ENCODE measurements at regions not wholly inside any gene's neighbourhood (a gene's known extent, or its start where the extent isn't known, plus 50 kb on each side); places are given as distances from the start of the nearest gene placed in this dataset.

DNA sequence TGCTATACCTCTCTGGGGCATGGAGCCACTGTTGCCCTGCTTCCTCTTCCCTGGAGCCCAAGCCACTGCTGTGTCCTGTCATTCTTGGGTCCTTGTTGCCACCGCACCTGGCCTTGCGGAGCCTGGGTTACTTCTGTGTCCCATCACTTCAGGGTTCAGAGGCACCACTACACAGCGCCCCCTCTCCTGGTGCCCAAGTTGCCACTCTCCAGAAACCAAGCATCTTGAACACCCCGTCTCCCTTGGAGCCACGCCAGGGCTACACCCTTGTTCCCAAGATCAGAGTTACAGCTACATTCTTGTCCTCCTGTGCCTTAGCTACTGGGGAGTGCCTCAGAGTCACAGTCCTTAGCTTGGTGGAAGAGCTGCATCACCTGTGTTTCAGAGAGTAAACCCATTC is 147.2 kb upstream of the CD180 start:
- intact Hi-C loops (cut with DNase I), result no loop called here
- Histone ChIP-seq H3K4me1 (ENCODE audit: control insufficient read depth in 2 of 3, insufficient read depth in 2 of 3, low read depth in 1 of 3, low read length in 3 of 3) (no peaks in the 10 kb centered on the region), H3K4me3 (ENCODE audit: low read length in 3 of 3) (no peak overlapping the region), H3K27me3 (ENCODE audit: control insufficient read depth, insufficient read depth, low read length) (no peaks in the 10 kb centered on the region), H3K27ac (ENCODE audit: low read depth in 2 of 2, low read length in 2 of 2) (no peak overlapping the region), H3K9ac (ENCODE audit: low read length in 3 of 3) (no peak overlapping the region), H3K9me3 (ENCODE audit: control insufficient read depth in 2 of 3, insufficient read depth in 1 of 3, low read length in 3 of 3) (peaks cover 0 to 4% (median 0%) of the 10 kb centered on the region in 3 donors), H3K36me3 (ENCODE audit: control insufficient read depth in 2 of 3, insufficient read depth in 3 of 3, low read length in 3 of 3) (no peaks in the 10 kb centered on the region)
- TF ChIP-seq, protein P1, sequence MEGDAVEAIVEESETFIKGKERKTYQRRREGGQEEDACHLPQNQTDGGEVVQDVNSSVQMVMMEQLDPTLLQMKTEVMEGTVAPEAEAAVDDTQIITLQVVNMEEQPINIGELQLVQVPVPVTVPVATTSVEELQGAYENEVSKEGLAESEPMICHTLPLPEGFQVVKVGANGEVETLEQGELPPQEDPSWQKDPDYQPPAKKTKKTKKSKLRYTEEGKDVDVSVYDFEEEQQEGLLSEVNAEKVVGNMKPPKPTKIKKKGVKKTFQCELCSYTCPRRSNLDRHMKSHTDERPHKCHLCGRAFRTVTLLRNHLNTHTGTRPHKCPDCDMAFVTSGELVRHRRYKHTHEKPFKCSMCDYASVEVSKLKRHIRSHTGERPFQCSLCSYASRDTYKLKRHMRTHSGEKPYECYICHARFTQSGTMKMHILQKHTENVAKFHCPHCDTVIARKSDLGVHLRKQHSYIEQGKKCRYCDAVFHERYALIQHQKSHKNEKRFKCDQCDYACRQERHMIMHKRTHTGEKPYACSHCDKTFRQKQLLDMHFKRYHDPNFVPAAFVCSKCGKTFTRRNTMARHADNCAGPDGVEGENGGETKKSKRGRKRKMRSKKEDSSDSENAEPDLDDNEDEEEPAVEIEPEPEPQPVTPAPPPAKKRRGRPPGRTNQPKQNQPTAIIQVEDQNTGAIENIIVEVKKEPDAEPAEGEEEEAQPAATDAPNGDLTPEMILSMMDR (IDR thresholded peaks at IDR 0.05; ENCODE audit: borderline replicate concordance, extremely low read depth, insufficient read depth), result no peak
- FAIRE-seq (no peak), DNase-seq (peak in 1 of 5 donors; percentile 39)

DNA sequence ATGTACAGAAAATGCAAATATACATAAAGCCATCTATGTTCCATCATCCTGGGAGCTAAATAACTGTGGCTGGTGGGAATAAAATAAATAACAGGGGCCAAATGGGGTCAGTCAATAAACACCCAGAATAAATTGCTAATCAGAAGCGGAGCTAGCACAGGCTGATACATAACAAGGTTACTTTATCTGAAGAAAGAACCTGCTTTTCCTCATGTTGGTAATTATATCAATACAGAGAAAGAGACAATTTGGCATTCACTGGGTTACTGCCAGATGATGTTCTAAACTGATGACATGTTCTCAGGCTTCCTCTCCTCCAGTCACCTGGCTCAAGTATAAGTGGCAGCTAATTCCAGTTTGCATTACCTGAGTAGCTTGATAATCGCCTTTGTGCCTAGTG is 144.9 kb upstream of the CD180 start:
- intact Hi-C loops (cut with DNase I), result no loop called here
- DNase-seq (no peak), FAIRE-seq (no peak)
- H3K27ac ChIP-seq (ENCODE audit: low read depth in 2 of 2, low read length in 2 of 2), result no peak overlapping the region
- H3K36me3 ChIP-seq (ENCODE audit: control insufficient read depth in 2 of 3, insufficient read depth in 3 of 3, low read length in 3 of 3), result no peaks in the 10 kb centered on the region
- H3K9me3 ChIP-seq (ENCODE audit: control insufficient read depth in 2 of 3, insufficient read depth in 1 of 3, low read length in 3 of 3), result peaks cover 0 to 4% (median 0%) of the 10 kb centered on the region in 3 donors
- H3K27me3 ChIP-seq (ENCODE audit: control insufficient read depth, insufficient read depth, low read length), result no peaks in the 10 kb centered on the region
- H3K9ac ChIP-seq (ENCODE audit: low read length in 3 of 3), result no peak overlapping the region
- H3K4me1 ChIP-seq (ENCODE audit: control insufficient read depth in 2 of 3, insufficient read depth in 2 of 3, low read depth in 1 of 3, low read length in 3 of 3), result no peaks in the 10 kb centered on the region
- no peak overlapping the region for H3K4me3 ChIP-seq (ENCODE audit: low read length in 3 of 3)
- TF ChIP-seq, protein P1 (IDR thresholded peaks at IDR 0.05; ENCODE audit: borderline replicate concordance, extremely low read depth, insufficient read depth), result no peak

DNA sequence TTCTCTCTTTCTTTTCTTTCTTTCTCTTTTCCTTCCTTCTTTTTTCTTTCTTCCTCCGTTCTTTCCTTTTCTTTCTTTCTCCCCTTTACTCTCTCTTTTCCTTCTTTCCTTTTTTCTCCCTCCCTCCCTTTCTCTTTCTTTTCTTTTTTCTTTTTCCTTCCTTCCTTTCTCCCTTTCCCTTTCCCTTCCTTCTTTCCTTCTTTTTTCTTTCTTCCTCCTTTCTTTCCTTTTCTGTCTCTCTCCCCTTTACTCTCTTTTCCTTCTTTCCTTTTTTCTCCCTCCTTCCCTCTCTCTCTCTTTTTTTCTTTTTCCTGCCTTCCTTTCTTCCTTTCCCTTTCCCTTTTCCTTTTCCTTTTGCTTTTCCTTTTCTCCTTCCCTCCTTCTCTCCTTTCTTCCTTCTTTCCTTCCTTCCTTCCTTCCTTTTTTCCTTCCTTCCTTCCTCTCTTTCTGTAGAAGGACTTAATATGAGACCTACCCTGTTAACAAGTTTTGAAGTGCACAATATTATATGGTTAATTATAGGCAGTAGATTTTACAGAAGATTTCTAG is 142.7 kb upstream of the CD180 start:
- H3K9me3 ChIP-seq (ENCODE audit: control insufficient read depth in 2 of 3, insufficient read depth in 1 of 3, low read length in 3 of 3), result no peaks in the 10 kb centered on the region
- no peak for DNase-seq
- H3K9ac ChIP-seq (ENCODE audit: low read length in 3 of 3), result no peak overlapping the region
- no peaks in the 10 kb centered on the region for H3K4me1 ChIP-seq (ENCODE audit: control insufficient read depth in 2 of 3, insufficient read depth in 2 of 3, low read depth in 1 of 3, low read length in 3 of 3)
- no peak for FAIRE-seq
- H3K27ac ChIP-seq (ENCODE audit: low read depth in 2 of 2, low read length in 2 of 2), result no peak overlapping the region
- TF ChIP-seq, protein P1 (IDR thresholded peaks at IDR 0.05; ENCODE audit: borderline replicate concordance, extremely low read depth, insufficient read depth), result no peak
- intact Hi-C loops (cut with DNase I), result no loop called here
- H3K27me3 ChIP-seq (ENCODE audit: control insufficient read depth, insufficient read depth, low read length), result no peaks in the 10 kb centered on the region
- no peaks in the 10 kb centered on the region for H3K36me3 ChIP-seq (ENCODE audit: control insufficient read depth in 2 of 3, insufficient read depth in 3 of 3, low read length in 3 of 3)
- no peak overlapping the region for H3K4me3 ChIP-seq (ENCODE audit: low read length in 3 of 3)

DNA sequence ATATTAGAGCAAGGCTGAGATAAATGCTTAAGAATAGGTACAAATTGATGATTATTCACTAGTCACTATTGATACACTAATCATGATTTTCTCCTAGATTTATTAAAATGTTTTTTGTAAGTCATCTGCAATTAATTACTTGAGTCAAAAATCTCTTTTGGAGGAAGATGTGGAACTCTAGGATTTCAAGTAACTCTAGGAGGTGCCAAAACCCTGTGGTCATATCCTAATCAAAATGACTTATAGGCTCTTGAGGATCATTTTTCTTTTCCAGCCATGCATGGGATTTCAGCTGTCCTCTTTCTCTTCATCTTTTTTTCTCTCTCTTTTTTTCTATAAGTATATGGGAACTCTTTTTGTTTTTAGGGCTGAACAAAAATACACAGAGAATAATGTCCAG is 141.8 kb upstream of the CD180 start:
- Histone ChIP-seq H3K36me3 (ENCODE audit: control insufficient read depth in 2 of 3, insufficient read depth in 3 of 3, low read length in 3 of 3) (no peaks in the 10 kb centered on the region), H3K9me3 (ENCODE audit: control insufficient read depth in 2 of 3, insufficient read depth in 1 of 3, low read length in 3 of 3) (no peaks in the 10 kb centered on the region), H3K9ac (ENCODE audit: low read length in 3 of 3) (no peak overlapping the region), H3K27ac (ENCODE audit: low read depth in 2 of 2, low read length in 2 of 2) (no peak overlapping the region), H3K4me1 (ENCODE audit: control insufficient read depth in 2 of 3, insufficient read depth in 2 of 3, low read depth in 1 of 3, low read length in 3 of 3) (no peaks in the 10 kb centered on the region), H3K4me3 (ENCODE audit: low read length in 3 of 3) (no peak overlapping the region), H3K27me3 (ENCODE audit: control insufficient read depth, insufficient read depth, low read length) (no peaks in the 10 kb centered on the region)
- no peak for FAIRE-seq
- intact Hi-C loops (cut with DNase I), result no loop called here
- TF ChIP-seq, protein P1 (IDR thresholded peaks at IDR 0.05; ENCODE audit: borderline replicate concordance, extremely low read depth, insufficient read depth), result no peak
- peak in 1 of 5 donors; percentile 43 for DNase-seq

Measured in kidney (tissue), 13 donors.